ENCODE measurements at regions not wholly inside any gene's neighbourhood (a gene's known extent, or its start where the extent isn't known, plus 50 kb on each side); places are given as distances from the start of the nearest gene placed in this dataset.

DNA sequence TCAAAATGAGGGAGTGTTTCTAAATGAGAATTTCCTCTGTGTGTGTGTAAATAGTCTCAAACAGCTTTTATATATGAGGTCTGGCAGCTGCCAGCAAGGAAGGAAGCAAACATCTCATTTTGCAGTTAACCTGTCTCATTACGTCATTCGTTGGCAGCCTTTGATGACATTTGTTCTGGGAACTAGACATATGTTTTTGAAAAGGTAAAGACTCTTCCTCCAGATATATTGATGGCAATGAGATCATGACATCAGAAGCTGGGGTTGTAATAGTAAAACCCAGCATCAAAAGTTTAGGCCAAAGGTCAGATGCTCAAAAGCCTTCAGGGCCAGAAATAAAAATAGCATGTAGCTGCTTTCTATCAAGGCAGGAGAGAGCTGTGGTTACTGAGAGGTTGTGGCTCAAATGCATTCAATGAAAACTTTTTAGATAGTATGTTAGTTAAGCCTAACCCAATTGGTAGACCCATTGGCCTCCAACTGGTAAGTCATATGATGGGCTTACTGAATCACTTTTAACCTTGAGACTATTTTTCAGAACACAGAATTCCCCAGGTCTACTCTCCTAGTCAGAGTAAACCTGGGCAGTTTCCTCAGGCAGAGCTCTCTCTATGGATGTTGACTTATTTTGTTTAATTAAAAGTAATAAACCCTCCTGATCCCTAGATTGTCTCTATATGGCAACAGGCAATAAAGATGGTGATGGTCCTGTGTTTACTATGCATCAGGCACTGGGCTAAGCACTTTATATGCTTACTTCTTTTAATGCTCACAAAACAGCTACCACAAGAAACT is 386.5 kb upstream of the CFAP20DC start:
- no peak for DNase-seq
- 48 to 67% methylated on average over 2 of the region's 2 CpGs for WGBS, 2 donors

DNA sequence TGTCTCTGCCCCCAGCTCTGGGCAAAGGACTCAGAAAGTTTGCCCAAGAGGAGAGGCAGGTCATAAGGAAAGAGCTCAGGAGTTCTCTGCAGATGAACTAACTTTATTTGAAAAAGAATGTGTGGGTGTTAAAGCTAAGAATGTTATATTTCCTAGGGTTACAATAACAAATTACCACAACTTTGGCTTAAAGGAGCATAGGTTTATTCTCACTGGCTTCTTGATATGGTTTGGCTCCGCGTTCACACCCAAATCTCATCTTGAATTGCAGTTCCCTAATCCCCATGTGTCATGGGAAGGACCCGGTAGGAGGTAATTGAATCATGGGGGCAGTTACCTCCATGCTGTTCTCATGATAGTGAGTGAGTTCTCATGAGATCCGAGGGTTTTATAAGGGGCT is 383.7 kb upstream of the CFAP20DC start:
- DNase-seq (no peak), ATAC-seq (ENCODE audit: low FRiP score in 2 of 2) (no peak)
- H3K27ac ChIP-seq = no peak overlapping the region
- WGBS, 2 donors = 80 to 94% methylated on average over 4 of the region's 4 CpGs
- no peaks in the 10 kb centered on the region for H3K27me3 ChIP-seq
- TF ChIP-seq EP300 (IDR thresholded peaks at IDR 0.05) = no peak
- H3K9me3 ChIP-seq = peaks cover 0 to 4% (median 0%) of the 10 kb centered on the region in 4 donors
- H3K4me1 ChIP-seq = no peaks in the 10 kb centered on the region
- no peak overlapping the region for H3K4me3 ChIP-seq
- no peaks in the 10 kb centered on the region for H3K36me3 ChIP-seq

More for the DNA sequence above, 386.5 kb upstream of the CFAP20DC start:
- Histone ChIP-seq H3K4me1 (no peaks in the 10 kb centered on the region), H3K27ac (no peak overlapping the region), H3K27me3 (no peaks in the 10 kb centered on the region), H3K9me3 (peaks cover 0 to 4% (median 0%) of the 10 kb centered on the region in 4 donors), H3K4me3 (no peak overlapping the region), H3K36me3 (no peaks in the 10 kb centered on the region)
- TF ChIP-seq EP300 (IDR thresholded peaks at IDR 0.05) = no peak
- no peak for TF ChIP-seq POLR2A (IDR thresholded peaks at IDR 0.05)
- TF ChIP-seq POLR2AphosphoS5 (IDR thresholded peaks at IDR 0.05) = no peak
- TF ChIP-seq, protein P1, sequence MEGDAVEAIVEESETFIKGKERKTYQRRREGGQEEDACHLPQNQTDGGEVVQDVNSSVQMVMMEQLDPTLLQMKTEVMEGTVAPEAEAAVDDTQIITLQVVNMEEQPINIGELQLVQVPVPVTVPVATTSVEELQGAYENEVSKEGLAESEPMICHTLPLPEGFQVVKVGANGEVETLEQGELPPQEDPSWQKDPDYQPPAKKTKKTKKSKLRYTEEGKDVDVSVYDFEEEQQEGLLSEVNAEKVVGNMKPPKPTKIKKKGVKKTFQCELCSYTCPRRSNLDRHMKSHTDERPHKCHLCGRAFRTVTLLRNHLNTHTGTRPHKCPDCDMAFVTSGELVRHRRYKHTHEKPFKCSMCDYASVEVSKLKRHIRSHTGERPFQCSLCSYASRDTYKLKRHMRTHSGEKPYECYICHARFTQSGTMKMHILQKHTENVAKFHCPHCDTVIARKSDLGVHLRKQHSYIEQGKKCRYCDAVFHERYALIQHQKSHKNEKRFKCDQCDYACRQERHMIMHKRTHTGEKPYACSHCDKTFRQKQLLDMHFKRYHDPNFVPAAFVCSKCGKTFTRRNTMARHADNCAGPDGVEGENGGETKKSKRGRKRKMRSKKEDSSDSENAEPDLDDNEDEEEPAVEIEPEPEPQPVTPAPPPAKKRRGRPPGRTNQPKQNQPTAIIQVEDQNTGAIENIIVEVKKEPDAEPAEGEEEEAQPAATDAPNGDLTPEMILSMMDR (IDR thresholded peaks at IDR 0.05) = no peak
- ATAC-seq (ENCODE audit: low FRiP score in 2 of 2) = no peak

DNA sequence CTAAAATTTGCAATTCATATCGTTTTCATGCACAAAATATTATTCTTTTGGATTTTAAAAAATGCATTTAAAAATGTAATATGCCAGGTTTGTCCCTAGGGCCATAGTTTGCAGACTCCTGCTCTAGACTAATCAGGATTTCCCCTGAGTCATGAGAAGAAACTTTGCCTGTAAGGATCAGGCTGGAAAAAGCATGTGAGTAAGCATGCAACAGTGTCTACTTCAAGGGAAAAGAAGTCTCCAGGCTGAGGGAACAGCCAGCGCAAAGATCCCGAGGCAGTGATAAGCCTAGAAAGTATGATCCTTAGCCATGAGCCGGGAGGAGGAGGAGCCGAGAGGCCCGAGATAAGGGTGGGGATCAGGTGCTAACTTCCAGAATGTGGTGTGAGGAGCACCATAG is 382.8 kb upstream of the CFAP20DC start:
- 87% methylated on average over 5 of the region's 6 CpGs for WGBS, 2 donors

DNA sequence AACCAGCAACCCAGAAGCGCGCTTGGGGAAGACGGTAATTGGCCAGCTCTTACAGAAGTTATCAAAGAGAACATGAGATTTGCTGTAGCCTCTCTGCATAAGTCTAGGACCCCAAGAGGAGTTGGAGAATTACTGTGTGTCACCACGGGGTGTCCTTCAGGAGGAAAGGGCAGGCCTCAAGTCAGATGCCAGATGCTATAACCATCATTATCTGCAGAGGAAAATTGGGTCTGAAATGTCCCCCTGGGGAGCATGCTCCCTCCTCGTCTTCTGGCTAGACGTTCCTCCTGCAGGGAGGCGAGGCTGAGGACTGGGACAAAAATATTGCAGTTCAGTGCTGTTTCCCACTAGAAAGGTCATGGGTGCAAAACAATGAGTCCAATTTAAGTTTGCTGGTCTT is 380.5 kb upstream of the CFAP20DC start:
- TF ChIP-seq EP300 (IDR thresholded peaks at IDR 0.05) (no peak), POLR2AphosphoS5 (IDR thresholded peaks at IDR 0.05) (no peak), POLR2A (IDR thresholded peaks at IDR 0.05) (no peak)
- TF ChIP-seq, protein P1 (IDR thresholded peaks at IDR 0.05) = no peak
- H3K27me3 ChIP-seq = no peaks in the 10 kb centered on the region
- DNase-seq = no peak
- H3K36me3 ChIP-seq = no peaks in the 10 kb centered on the region
- H3K4me3 ChIP-seq = no peak overlapping the region
- peaks cover 0 to 2% (median 0%) of the 10 kb centered on the region in 4 donors for H3K4me1 ChIP-seq
- H3K27ac ChIP-seq = no peak overlapping the region
- ATAC-seq (ENCODE audit: low FRiP score in 2 of 2) = no peak
- 77 to 78% methylated on average over 6 to 7 of the region's 7 CpGs for WGBS, 2 donors
- H3K9me3 ChIP-seq = peaks cover 0 to 4% (median 0%) of the 10 kb centered on the region in 4 donors

More for the DNA sequence above, 382.8 kb upstream of the CFAP20DC start:
- Histone ChIP-seq H3K27me3 (no peaks in the 10 kb centered on the region), H3K4me3 (no peak overlapping the region), H3K9me3 (peaks cover 0 to 4% (median 0%) of the 10 kb centered on the region in 4 donors), H3K27ac (no peak overlapping the region), H3K36me3 (no peaks in the 10 kb centered on the region), H3K4me1 (no peaks in the 10 kb centered on the region)
- DNase-seq = no peak
- TF ChIP-seq EP300 (IDR thresholded peaks at IDR 0.05) = no peak
- TF ChIP-seq, protein P1 (IDR thresholded peaks at IDR 0.05) = no peak
- TF ChIP-seq POLR2AphosphoS5 (IDR thresholded peaks at IDR 0.05) = no peak
- TF ChIP-seq POLR2A (IDR thresholded peaks at IDR 0.05) = no peak
- no peak for ATAC-seq (ENCODE audit: low FRiP score in 2 of 2)

DNA sequence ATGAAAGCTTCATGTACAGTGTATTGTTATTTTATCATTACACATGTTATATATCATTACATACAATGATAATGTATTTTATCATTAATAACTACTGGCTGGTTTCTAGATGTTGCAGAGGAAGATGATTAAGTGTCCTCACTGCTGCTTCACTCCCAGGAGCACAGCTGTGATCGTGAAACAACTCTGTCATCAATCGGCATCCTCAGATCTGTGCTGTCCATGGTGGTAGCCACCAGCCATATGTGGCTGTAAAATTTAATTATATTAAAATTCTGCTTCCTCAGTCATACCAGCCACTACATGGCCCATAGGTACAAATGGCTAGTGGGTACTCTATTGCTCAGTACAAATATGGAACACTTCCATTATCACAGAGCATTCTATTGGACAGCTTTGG is 379.4 kb upstream of the CFAP20DC start:
- WGBS, 2 donors = 69 to 84% methylated on average over 2 of the region's 2 CpGs
- DNase-seq = no peak
- H3K9me3 ChIP-seq = peaks cover 0 to 3% (median 0%) of the 10 kb centered on the region in 4 donors
- H3K4me3 ChIP-seq = no peak overlapping the region
- no peak for ATAC-seq (ENCODE audit: low FRiP score in 2 of 2)
- peaks cover 0 to 2% (median 1%) of the 10 kb centered on the region in 4 donors for H3K4me1 ChIP-seq
- no peaks in the 10 kb centered on the region for H3K36me3 ChIP-seq
- no peaks in the 10 kb centered on the region for H3K27me3 ChIP-seq
- no peak overlapping the region for H3K27ac ChIP-seq
- TF ChIP-seq POLR2AphosphoS5 (IDR thresholded peaks at IDR 0.05) = no peak
- TF ChIP-seq, protein P1 (IDR thresholded peaks at IDR 0.05) = no peak
- TF ChIP-seq EP300 (IDR thresholded peaks at IDR 0.05) = no peak
- TF ChIP-seq POLR2A (IDR thresholded peaks at IDR 0.05) = no peak
